ENCODE measurements at regions not wholly inside any gene's neighbourhood (a gene's known extent, or its start where the extent isn't known, plus 50 kb on each side); places are given as distances from the start of the nearest gene placed in this dataset.
"Not testable (repeated sequence)": the region's sequence is repeated elsewhere in the genome, so short reads cannot be mapped to it uniquely, and the experiment has no call there.

DNA sequence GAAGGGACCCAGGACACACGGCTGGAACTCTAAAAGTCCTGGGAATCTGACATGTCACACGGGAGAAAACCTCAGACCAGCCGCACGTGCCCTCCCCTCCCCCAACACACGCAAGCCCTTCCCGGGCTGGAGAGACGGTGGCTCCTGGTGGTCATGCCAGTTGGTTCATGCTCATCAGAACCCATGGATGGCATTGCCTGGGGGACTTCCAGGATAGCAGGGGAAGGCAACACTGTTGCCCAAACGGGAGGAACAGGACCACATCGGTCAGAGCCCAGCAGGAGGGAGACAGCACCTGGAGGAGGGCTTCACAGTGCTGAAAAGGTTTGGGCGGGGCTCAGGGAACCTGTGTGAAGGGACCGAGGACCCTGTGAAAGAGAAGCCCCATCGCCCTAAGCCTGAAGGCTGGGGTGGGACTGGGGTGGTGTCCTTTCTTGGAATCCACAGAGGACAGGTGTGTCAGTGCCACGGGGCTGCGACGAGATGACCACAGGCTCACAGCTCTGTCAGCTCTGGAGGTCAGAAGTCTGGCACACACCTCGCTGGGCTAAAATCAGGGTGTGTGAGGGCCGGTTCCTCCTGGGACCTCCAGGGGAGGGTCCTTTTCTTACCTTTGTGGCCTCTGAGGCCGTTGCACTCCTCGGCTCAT, 151.7 kb upstream of the ZNF469 start:
- TF ChIP-seq, protein P1, sequence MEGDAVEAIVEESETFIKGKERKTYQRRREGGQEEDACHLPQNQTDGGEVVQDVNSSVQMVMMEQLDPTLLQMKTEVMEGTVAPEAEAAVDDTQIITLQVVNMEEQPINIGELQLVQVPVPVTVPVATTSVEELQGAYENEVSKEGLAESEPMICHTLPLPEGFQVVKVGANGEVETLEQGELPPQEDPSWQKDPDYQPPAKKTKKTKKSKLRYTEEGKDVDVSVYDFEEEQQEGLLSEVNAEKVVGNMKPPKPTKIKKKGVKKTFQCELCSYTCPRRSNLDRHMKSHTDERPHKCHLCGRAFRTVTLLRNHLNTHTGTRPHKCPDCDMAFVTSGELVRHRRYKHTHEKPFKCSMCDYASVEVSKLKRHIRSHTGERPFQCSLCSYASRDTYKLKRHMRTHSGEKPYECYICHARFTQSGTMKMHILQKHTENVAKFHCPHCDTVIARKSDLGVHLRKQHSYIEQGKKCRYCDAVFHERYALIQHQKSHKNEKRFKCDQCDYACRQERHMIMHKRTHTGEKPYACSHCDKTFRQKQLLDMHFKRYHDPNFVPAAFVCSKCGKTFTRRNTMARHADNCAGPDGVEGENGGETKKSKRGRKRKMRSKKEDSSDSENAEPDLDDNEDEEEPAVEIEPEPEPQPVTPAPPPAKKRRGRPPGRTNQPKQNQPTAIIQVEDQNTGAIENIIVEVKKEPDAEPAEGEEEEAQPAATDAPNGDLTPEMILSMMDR (tag by site-specific recombination; IDR thresholded peaks at IDR 0.05): not testable (repeated sequence)
- TF ChIP-seq, protein P2, sequence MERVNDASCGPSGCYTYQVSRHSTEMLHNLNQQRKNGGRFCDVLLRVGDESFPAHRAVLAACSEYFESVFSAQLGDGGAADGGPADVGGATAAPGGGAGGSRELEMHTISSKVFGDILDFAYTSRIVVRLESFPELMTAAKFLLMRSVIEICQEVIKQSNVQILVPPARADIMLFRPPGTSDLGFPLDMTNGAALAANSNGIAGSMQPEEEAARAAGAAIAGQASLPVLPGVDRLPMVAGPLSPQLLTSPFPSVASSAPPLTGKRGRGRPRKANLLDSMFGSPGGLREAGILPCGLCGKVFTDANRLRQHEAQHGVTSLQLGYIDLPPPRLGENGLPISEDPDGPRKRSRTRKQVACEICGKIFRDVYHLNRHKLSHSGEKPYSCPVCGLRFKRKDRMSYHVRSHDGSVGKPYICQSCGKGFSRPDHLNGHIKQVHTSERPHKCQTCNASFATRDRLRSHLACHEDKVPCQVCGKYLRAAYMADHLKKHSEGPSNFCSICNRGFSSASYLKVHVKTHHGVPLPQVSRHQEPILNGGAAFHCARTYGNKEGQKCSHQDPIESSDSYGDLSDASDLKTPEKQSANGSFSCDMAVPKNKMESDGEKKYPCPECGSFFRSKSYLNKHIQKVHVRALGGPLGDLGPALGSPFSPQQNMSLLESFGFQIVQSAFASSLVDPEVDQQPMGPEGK (tag by site-specific recombination; IDR thresholded peaks at IDR 0.05): not testable (repeated sequence)
- TF ChIP-seq, protein P3, sequence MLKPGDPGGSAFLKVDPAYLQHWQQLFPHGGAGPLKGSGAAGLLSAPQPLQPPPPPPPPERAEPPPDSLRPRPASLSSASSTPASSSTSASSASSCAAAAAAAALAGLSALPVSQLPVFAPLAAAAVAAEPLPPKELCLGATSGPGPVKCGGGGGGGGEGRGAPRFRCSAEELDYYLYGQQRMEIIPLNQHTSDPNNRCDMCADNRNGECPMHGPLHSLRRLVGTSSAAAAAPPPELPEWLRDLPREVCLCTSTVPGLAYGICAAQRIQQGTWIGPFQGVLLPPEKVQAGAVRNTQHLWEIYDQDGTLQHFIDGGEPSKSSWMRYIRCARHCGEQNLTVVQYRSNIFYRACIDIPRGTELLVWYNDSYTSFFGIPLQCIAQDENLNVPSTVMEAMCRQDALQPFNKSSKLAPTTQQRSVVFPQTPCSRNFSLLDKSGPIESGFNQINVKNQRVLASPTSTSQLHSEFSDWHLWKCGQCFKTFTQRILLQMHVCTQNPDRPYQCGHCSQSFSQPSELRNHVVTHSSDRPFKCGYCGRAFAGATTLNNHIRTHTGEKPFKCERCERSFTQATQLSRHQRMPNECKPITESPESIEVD (tag by site-specific recombination; IDR thresholded peaks at IDR 0.05): not testable (repeated sequence)
- TF ChIP-seq ZNF114 (tag by site-specific recombination; IDR thresholded peaks at IDR 0.05); MZF1 (tag by site-specific recombination; IDR thresholded peaks at IDR 0.05; ENCODE audit: borderline replicate concordance); ZNF133 (tag by site-specific recombination; IDR thresholded peaks at IDR 0.05); REPIN1 (tag by site-specific recombination; IDR thresholded peaks at IDR 0.05; ENCODE audit: low read depth); ZNF324 (tag by site-specific recombination; IDR thresholded peaks at IDR 0.05); ZNF660 (tag by site-specific recombination; IDR thresholded peaks at IDR 0.05); ZNF311 (tag by site-specific recombination; IDR thresholded peaks at IDR 0.05; ENCODE audit: borderline replicate concordance); ZBTB20 (tag by site-specific recombination; IDR thresholded peaks at IDR 0.05); ZBTB1 (tag by site-specific recombination; IDR thresholded peaks at IDR 0.05): not testable (repeated sequence)
- TF ChIP-seq, protein P4, sequence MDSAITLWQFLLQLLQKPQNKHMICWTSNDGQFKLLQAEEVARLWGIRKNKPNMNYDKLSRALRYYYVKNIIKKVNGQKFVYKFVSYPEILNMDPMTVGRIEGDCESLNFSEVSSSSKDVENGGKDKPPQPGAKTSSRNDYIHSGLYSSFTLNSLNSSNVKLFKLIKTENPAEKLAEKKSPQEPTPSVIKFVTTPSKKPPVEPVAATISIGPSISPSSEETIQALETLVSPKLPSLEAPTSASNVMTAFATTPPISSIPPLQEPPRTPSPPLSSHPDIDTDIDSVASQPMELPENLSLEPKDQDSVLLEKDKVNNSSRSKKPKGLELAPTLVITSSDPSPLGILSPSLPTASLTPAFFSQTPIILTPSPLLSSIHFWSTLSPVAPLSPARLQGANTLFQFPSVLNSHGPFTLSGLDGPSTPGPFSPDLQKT (IDR thresholded peaks at IDR 0.05; ENCODE audit: borderline replicate concordance, low read depth, low read length): not testable (repeated sequence)
- TF ChIP-seq, protein P5, sequence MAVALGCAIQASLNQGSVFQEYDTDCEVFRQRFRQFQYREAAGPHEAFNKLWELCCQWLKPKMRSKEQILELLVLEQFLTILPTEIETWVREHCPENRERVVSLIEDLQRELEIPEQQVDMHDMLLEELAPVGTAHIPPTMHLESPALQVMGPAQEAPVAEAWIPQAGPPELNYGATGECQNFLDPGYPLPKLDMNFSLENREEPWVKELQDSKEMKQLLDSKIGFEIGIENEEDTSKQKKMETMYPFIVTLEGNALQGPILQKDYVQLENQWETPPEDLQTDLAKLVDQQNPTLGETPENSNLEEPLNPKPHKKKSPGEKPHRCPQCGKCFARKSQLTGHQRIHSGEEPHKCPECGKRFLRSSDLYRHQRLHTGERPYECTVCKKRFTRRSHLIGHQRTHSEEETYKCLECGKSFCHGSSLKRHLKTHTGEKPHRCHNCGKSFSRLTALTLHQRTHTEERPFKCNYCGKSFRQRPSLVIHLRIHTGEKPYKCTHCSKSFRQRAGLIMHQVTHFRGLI (tag by site-specific recombination; IDR thresholded peaks at IDR 0.05): not testable (repeated sequence)
